ENCODE measurements at regions not wholly inside any gene's neighbourhood (a gene's known extent, or its start where the extent isn't known, plus 50 kb on each side); places are given as distances from the start of the nearest gene placed in this dataset.

DNA sequence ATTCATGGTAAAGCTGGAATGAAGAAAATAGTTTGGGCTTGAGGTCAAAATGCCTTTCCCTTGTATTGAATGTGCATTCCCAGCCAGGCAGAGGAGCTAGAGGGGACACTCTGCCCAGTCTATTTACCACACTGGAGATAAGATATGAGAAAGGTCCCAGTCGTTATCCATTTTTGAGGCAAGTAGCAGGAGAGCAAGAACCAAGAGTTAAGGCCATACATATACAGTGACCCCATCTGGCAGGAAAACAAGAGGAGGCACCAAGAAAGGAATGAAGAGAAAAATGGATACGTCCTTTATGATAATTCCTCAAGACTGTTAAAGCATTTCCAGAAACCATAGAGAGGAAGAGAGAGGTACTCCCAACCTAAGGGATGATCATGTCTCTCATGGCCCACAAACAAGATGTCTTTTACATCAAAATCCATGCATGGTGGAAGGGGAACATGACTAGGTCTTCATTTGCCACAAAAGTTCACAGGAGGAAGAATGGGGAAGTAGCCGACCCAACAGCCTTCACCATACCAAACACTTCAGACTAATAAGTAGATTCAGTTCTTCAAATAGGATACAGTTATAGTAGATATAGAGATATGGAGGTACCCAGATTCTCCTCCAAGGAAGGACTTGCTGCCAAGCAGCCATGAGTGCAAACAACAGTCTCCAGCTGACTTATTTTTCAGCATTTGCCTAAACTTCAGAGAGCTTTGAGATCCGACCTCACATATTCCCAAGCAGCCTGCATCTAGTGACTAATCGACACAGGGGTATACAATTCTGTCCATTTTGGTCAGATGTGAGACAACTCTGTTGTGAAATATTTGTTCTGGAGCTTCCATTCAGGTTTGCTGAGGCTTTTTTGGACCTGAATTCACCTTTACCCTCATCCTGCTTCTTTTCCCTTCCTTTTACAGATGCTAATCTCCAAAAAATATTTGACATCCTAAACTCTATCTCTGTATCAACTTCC lies 61.1 kb upstream of the CCDC71L start:
- TF ChIP-seq, protein P1, sequence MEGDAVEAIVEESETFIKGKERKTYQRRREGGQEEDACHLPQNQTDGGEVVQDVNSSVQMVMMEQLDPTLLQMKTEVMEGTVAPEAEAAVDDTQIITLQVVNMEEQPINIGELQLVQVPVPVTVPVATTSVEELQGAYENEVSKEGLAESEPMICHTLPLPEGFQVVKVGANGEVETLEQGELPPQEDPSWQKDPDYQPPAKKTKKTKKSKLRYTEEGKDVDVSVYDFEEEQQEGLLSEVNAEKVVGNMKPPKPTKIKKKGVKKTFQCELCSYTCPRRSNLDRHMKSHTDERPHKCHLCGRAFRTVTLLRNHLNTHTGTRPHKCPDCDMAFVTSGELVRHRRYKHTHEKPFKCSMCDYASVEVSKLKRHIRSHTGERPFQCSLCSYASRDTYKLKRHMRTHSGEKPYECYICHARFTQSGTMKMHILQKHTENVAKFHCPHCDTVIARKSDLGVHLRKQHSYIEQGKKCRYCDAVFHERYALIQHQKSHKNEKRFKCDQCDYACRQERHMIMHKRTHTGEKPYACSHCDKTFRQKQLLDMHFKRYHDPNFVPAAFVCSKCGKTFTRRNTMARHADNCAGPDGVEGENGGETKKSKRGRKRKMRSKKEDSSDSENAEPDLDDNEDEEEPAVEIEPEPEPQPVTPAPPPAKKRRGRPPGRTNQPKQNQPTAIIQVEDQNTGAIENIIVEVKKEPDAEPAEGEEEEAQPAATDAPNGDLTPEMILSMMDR (IDR thresholded peaks at IDR 0.05) = no peak
- TF ChIP-seq POLR2A (IDR thresholded peaks at IDR 0.05) (no peak), EP300 (IDR thresholded peaks at IDR 0.05) (no peak)

All from tibial nerve (tissue), 4 donors.